ENCODE measurements at regions not wholly inside any gene's neighbourhood (a gene's known extent, or its start where the extent isn't known, plus 50 kb on each side); places are given as distances from the start of the nearest gene placed in this dataset.
"Not testable (repeated sequence)": the region's sequence is repeated elsewhere in the genome, so short reads cannot be mapped to it uniquely, and the experiment has no call there.

DNA sequence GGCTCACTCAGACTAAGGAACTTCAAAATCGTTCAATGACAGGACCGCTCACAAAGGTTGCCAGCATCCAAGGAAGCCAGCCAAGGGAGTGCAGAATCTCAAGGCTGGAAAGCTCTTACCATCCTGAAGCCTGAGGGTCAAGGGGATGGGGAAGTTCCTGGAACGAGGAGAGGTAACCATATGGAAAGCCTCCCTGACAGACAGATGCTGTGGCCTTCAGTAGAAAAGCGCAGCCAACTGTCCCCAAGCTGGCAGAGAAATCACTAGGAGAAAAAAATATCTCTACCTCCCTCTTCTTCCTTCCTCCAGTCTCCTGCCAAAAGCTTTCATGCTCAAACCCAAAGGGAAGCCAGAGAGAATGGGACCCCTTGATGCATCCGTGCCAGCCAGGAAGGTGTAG lies 90.5 kb upstream of the RANBP3L start:
- no peak for DNase-seq

DNA sequence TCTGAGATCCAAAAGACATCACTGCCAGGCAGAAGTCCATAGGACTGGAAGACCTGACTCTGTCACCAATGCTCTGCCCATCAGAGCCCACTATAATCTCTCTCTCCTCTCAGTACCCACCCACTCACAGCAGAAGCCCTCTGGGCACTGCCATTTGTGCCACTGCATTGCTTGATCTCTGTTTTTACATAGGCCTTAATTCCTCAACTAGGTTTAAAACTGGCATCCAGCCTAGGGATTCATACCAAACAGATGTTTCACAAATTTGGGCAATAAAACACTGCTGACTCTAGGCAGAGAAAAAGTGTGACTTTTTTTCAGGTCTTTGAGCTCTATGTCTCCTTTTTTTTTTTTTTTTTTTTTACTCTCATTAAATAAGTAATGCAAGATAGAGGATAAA lies 91.1 kb upstream of the RANBP3L start:
- no peak for DNase-seq

DNA sequence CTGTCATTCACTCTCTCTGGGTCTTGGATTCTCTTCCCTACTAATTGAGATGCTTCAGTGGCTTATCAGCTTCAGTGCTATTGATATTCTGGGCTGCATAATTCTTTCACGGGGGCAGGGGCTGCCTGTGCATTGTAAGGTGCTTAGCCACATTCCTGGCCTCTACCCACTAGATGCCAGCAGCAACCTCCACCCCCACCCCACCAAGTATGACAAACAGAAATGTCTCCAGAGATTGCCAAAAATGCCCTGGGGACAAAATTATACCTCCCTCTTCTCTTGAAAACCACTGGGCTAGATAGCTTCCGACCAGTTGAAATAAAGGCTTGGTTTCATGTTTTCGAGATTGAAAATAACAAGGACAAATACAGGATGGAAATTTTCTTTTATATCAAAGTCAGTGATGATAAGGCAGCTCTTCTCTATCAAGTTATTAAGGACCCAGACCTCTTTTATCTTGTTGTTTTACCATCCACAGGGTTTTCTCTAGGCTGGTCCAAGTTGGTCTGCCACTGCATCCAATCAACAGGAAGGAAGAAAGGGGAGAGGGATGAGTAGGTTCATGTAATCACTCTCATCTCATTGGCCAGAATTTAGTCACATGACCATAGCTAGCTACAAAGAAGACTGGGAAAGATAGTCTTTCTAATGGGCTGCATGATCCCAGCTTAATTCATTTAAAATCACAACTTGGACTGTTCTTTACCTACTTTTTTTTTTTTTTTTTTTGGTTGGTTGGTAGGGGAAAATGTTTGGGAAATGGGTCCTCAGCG lies 92.1 kb upstream of the RANBP3L start:
- DNase-seq, result no peak

DNA sequence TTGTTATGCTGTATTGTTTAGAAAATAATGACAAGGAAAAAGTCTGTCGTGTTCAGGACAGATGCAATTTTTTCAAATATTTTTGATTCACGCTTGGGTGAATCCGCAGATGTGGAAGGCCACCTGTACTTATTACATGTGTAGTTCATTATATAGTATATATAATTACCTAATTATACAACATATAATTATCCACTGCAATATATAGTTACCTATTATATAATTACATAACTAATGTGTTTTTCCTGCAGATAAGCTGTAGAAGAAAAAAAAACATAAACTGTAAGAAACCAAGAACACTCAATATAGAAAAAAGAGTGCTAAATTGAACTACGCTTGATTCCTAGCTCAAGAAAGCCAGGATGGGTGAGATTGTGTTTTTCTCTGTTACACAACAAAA lies 93.6 kb upstream of the RANBP3L start:
- DNase-seq, result no peak

DNA sequence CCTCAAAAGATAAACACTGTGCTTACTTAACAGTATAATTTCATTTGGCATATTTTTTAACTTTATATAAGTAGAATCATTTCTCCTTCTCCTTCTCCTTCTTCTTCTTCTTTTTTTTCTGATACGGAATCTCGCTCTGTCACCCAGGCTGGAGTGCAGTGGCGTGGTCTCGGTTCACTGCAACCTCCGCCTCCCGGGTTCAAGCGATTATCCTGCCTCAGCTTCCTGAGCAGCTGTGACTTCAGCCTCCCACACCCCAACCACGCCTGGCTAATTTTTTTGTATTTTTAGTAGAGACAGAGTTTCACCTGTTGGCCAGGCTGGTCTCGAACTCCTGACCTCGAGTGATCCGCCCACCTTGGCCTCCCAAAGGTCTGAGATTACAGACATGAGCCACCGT lies 94.2 kb upstream of the RANBP3L start:
- not testable (repeated sequence) for DNase-seq

DNA sequence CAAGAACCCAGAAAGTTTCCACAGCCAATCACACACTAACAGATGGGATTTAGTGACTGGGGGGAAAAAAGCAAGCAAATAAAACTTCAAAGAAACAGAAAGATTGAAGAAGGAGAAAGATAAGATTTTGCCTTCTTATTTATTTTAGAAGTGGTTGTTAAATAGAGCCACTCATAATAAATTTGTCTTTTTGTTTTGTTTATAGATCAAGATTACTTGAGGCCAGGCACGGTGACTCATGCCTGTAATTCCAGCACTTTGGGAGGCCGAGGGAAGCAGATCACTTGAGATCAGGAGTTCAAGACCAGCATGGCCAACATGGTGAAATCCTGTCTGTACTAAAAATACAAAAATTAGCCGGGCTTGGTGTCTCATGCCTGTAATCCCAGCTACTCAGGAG lies 94.9 kb upstream of the RANBP3L start:
- DNase-seq, result no peak

DNA sequence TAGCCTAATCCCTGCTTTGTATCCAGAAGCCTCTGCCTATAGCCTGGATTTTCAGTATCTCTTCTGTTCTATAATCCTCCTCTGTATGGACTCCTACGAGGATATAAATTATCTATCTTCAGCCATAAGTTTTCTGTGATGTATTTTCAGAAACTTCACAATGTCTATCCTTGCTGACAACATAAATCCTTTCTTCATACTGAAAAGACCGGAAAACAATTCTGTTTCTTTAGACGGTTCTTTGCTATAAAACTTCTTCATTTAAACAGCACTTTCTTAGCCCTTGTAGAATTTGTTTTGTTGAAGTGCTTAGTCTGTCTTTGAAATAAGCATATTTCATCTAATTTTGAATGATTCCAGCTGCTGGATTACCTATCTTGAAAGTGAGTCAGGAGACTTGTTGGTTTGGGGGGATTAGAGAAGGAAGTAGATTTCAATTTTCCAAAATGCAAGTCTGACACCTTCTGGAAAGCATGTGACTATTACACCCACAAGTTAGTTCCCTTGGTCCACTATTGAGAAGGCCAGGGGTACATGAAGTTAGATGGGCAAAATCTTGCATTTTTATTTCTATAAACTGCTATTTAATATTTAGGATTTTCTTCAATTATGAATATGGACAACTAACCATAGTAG lies 96.3 kb upstream of the RANBP3L start:
- DNase-seq, result no peak

DNA sequence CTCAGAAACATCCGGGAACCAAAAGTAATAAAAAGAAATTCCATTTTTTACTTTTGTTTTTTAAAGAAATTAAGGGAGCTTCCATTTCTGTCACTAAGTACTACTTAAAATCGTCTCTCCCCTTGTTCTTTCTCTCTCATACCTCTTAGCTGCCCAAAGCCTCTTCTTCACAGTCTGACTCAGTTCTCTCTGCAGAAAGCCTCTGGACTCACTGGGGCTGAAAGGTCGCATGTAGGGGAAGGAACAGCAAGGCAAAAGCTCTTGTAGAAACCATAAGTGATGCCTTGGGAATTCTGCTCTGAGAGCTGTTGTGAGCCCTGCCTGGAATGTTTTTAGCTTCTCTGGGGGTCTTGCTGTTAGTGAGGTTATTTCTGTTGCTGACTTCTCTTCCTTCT lies 100.8 kb upstream of the RANBP3L start:
- DNase-seq, result no peak

DNA sequence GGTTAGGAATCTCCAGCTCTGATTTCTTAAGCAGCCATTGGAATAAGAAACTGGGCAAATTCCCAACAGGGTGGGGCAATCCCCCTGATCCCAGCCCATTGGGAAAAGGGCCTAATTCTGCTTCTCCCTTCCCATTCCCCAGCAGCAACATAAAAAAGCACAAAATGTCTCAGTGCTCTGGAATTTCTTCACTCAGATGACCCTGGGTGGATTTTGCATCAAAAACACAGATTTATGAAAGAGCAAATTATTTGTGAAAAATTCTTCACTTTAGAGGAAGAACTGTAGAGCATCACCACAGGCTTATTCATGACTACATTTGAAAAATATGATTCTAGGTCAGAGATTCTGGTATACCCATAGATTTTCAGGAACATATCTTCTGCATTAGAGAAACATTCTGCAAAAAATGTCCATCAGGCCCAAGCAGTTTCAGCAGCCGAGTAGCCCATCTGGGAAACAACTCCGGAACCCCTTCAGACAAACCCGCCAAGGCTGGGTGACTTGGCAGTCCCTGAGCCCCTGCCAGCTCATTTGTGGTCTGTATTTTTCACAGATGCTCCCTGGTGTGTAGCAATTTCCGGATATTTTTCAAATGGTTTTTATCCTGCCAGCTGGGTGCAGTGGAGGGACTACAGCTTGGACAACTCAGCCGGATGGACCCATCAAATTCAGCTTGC lies 102.1 kb upstream of the RANBP3L start:
- no peak for DNase-seq

DNA sequence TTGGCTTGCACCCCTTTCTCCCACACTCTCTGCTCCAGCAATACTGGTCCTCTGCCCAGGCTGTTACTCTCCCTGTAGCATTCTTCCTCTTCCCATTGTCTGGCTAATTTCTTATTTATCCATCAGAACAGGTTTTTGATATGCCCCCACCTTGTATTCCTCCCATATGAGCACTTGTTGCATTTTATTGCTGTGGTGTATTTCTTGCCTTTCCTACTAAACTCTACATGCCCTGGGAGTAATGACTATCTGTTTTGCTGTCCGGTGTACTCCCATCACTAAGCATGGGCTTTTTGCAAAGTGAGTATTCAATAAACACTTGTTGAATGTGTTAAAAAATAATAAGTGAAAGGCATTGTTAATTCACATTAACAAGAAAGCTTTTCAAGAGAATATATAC lies 104.3 kb upstream of the RANBP3L start:
- no peak for DNase-seq

DNA sequence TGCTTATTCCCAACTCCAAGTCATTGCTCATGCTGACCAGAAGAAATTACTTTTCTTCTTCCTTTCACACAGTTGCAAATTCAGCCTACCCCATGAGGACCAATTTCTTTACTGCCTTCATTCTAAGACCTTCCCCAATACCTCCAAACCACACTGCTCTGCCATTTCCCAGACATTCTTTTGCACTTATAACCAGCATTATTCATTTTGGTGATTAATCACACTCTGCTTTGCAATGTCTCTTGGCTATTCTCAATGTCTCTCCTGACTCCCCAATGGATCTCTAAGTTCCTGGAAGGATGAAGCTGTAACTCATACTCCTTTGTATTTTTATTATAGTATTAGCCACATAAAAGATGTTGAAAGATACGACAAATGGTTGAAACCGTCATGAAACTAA lies 105.7 kb upstream of the RANBP3L start:
- DNase-seq, result no peak

DNA sequence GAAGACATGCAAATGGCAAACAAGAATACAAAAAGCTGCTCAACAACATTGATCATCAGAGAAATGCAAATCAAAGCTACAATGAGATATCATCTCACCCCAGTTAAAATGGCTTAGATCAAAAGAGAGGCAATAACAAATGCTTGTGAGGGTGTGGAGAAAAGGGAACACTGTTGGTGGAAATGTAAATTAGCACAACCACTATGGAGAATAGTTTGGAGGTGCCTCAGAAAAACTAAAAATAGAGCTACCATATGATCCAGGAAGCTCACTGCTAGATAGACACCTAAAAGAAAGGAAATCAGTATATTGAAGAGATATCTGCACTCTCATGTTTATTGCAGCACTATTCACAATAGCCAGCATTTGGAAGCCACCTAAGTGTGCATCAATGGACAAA lies 108.0 kb upstream of the RANBP3L start:
- not testable (repeated sequence) for DNase-seq

DNA sequence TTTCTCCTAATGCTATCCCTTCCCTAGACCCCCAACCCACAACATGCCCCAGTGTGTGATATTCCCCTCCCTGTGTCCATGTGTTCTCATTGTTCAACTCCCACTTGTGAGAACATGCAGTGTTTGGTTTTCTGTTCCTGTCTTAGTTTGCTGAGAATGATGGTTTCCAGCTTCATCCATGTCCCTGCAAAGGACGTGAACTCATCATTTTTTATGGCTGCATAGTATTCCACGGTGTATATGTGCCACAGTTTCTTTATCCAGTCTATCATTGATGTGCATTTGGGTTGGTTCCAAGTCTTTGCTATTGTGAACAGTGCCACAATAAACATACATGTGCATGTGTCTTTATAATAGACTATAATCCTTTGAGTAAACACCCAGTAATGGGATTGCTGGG lies 109.0 kb upstream of the RANBP3L start:
- DNase-seq, result not testable (repeated sequence)

DNA sequence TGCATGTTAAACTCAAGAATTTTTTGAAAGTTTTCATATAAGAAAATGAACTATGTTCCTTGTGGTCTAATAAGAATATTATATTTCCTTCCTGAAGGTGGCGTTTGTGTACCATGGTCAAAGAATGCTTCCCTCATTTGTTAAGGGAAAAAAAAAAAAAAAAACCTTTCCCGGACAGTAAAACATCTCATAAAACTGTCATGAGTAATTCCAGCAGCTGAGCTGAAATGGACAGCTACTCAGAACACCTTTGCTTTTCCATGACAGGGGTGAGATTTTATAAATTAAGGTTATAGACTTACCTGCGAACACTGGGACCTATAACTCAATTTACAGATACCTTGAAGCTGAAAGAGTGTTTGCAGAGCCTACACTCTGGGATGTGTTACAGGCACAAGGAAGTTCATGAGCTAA lies 113.2 kb upstream of the RANBP3L start:
- no peak for DNase-seq

DNA sequence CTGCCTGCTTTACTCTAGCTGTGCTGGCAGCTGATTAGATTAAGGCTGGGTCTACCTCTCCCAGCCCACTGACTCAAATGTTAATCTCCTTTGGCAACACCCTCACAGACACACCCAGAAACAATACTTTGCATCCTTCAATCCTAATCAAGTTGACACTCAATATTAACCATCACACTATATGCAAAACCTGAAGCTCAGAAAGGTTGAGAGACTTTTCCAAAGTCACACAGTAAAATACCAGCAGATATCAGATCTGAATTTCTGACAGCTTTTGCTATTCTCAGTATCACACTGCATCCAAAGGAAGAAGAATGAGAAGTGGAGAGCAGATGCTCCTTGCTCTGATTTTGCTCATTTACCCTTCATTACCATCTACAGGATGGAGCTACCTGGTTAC lies 114.9 kb upstream of the RANBP3L start:
- DNase-seq, result no peak

DNA sequence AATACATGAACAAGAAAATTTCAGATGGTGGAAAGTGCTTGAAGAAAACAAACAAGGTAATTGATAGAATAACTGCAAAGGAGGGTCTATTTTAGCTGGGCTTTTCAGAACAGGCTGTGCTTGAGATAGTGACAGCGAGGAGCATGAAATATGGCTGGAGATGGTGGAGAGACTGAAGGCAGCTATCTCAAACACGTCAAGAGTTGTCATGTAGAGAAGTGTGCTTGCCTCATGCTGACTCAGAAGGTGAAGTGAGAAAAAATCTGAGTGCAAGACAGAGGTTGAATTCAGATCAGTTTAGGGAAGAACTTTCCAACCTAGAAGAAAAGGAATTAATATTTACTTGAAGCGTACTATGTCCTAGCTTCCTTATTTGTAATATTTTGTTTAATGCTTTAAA lies 115.5 kb upstream of the RANBP3L start:
- no peak for DNase-seq

DNA sequence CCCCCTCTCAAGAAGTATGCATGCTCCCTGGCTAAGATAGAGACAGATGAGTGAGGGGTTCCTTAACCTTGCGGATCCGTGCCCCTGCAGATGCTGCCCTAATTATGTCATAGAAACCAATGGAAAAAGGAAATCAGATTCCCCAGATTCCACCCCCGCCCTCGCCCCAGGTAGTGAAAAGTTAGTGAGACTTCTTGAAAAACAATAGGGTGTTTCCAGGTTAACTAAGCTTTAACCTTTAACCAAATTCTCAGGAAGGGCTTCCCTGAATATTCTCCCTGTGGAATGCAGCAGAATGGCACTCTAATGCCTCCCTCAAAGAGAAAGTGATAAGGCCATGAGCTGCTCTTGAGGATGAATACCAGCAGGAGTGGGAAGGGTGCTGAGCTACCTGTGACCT lies 116.0 kb upstream of the RANBP3L start:
- DNase-seq, result no peak

DNA sequence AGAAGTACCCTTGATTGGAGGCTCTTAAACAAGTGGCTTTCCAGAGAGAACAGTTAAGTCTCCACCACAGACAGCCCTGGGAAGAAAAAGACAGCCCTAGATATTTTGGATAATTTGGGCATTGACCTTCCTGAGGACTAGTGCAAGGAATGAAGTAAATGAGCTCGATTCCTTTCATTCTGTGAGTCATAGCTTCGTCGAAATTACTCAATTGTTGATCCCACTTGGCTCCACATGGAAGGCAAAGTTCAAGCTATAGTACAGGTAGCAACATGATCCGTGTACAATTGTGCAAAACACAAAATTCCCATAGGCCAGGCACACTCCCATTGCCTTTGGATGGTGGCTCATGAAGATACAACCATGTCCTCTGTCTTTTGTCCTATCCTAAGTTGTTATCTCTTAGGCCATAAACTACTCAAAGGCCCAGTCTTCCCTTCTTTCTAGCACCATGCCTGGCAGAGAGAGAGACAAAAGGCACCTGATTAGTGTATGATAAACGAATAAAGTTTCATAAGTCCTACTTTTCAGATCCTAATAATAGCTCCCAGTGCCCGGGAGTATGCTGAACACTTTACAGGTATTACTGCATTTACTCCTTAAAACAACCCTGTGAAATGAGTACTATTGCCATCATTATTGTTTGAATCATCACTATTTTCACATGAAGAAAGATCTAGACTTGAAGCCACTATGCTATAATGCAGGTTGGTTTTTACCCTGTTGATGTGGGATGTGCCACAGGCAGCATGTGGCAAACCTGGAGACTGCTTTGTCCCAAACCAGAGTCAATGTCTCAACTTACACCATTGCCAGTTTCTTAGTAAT lies 116.7 kb upstream of the RANBP3L start:
- DNase-seq, result no peak

DNA sequence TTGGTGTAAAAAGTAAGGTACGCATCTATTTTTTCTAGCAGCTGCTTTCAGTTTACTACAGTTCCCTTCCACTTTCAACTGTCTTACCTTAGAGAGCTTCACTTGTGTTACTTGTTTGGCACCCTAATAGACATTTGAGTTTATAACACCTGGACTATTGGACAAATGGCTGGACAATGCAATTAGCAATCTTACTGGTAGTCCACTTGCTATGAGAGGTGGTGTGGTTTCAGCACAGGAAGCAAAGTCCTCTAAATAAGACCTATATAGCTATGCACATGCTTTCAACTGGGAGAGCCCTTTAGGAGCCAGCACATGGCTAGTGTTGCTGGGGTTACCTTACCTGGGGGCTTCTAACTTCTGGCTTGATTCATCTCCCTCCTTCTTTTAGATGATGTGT lies 119.6 kb upstream of the RANBP3L start:
- DNase-seq, result no peak

DNA sequence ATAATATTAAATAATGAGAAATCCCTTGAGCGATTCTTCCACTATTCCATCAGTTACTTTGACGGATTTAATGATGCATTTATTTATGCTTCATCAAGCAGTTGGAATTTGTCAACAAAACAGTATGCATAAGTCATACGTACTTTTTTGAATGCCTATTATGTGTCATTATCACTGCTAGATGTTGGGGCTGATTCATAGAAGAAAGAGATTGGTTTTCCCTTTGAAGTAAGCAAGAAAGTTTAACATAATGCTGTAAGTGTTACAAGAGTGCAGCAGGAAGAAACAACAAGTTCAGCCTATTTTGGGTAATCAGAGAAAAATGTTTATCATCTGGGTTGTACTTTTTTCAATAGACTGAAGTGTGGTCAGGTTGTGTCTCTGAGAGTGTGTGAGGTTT lies 121.2 kb upstream of the RANBP3L start:
- no peak for DNase-seq

DNA sequence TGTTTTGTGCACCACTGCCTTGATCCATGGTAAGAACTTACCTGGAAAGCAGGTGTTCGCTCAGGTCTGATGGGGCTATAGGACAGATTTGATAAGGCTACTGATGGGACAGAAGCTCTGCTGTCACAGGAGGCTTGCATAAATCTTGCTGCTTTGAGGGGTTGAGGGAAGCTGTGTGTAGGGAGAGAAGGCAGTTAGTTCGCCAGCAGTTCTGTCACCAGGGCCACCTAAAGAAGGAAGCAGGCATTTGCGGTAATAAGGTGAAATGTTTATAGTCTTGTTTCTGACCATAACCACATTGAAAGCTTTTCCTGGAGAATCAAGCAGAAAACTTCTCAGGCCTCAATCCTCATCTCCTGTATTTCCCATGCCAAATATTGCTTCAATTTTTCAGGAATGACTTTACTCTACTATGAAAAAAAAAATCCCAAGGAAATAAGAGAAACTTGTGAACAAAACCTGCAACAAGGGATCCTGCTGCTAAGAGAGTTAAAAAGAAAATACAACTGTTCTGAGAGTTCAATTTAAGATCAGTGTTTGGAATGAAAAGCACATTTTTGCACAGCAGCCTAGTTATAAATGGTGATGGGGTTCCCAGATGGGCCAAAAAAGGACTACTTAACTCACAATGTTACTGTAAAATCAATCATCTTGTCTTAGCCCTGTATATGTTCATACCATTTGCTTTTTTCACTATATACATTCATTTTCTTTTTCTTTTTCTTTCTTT lies 122.0 kb upstream of the RANBP3L start:
- no peak for DNase-seq

DNA sequence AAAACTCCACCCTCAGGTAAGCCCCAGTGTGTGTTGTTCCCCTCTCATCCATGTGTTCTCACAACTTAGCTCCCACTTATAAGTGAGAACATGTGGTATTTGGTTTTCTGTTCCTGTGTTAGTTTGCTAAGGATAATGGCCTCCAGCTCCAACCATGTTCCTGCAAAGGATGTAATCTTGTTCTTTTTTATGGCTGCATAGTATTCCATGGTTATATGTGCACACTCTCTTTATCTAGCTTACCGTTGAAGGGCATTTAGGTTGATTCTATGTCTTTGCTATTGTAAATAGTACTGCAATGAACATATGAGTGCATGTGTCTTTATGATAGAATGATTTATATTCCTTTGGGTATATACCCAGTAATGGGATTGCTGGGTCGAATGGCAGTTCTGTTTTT lies 124.4 kb upstream of the RANBP3L start:
- not testable (repeated sequence) for DNase-seq

DNA sequence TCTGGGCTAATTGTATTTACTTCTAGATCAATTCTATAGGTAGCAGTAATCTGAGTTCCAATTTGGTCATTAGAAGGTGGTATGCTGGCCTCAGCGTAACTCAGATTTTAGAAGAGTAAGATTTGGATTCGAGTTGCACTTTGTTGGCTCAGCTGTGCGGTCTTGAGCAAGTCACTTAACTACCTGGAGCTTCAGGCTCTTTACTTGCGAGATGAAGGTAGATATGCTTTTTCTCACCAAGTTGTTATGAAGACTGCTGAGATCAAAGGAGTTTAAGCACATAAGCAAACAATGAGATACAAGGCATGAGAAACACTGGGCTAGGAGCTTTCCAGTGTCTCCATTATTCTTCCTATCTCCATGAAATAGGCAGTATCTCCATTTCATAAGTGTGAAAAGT lies 133.8 kb upstream of the RANBP3L start:
- no peak for DNase-seq
